ENCODE measurements at regions not wholly inside any gene's neighbourhood (a gene's known extent, or its start where the extent isn't known, plus 50 kb on each side); places are given as distances from the start of the nearest gene placed in this dataset.
"Not testable (repeated sequence)": the region's sequence is repeated elsewhere in the genome, so short reads cannot be mapped to it uniquely, and the experiment has no call there.

DNA sequence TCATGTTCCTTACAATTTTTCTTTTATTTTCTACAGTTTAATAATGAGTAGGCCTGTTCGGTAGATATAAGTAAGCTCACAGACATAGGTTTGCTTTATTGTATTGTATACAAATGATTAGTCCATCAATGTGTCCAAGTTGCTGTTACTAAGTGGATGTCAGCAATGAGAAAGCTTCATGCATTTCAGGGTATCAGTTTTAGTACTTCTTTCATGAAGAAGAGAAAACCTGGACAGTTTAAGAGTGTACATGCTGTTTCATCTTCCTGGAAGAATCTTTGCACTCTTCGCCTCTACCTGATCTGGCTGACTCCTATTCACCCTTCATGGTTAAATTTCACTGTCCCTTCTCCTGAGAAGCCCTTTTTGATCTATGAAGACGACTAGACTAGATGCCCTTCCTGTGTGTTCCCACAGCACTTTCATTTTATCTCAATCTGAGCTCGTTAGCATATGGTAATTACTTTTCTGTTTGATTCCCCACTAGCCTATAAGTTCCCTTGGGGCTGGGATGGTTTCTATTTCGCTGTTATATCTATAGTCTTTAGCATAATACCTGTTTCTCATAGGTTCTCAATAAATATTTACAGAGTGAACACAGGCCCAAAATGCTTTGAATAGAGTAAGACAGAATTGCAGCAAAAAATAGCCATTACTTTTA is 70.7 kb downstream of the CETN3 start:
- DNase-seq = no peak

DNA sequence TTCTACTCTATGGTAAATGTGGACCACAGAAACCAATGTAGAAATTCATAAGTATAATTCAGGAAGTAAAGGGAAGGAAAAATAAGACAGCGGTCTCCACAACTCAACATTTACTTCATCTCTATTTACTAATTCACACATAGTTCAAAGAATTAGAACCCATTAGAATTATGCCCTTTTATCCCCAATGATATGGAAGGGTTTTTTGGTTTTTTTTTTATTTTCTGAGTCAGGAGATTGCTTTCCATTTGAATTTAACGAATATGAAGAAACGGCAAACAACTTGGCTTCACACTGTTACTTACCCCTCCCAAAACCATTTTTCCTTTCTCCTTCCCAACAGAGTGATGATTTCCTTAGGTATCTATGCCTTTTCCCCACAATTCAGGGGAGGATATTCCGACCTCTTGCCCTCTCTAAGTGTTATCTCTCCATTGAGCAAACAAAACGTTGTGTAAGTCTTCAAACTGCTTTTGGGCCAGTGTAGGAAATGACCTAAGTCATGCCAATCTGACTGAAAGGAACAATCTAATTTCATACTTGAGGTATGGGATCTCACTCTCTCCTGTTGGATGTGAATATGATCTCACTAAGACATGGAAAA is 72.0 kb downstream of the CETN3 start:
- no peak for DNase-seq

DNA sequence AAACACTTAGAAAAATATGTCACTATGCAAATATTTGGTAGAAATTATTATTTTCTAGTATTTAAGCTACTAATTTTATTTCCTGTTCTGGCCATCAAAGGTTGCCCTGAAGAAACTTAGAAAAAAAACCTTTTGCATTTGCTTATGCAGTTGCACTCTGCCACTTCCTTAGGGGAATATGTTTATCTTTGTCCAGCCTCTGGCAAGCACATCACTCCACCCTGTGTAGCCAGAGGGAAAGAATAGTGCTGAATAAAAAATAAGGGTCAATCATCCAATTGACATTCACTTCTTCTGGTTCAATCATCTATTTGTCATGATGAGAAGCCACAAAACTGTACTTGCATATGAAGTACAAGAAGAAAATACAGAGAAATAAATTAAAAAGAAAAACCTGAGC is 72.8 kb downstream of the CETN3 start:
- no peak for DNase-seq

DNA sequence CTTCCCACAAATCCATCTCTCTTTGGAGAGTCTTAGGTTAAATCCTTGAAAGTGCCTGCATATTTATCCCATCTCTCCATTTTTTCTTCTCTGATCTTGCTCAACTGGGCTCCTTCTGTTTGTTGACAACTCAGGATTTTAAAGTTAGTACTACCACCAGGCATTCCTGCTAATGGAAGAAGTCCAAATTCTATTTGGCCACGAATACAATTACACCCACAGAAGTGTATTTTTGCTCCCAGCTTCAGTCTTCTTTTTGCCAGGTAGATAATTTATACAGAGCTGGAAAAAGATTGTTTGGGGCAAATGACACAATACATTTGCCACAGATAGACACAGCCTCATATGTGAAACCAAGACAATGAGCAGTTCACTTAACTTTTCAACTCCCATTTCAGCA is 74.8 kb downstream of the CETN3 start:
- DNase-seq = no peak

DNA sequence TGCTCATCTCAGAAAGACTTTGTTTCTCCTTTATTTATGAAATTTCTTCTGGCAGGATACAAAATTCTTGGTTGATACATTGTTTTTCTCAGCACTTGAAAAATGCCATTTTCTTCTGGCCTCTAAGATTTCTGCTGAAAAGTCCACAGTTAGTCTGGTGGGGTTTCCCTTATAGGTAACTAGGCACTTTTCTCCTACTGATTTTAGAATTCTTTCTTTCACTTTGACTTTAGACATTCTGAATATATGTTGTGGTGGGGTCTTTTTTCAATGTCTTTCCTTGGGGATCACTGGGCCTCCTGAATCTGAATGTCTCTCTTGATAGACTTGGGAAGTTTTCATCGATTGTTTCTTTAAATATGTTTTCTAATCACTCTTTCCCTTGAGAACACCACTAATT is 79.6 kb downstream of the CETN3 start:
- no peak for DNase-seq

DNA sequence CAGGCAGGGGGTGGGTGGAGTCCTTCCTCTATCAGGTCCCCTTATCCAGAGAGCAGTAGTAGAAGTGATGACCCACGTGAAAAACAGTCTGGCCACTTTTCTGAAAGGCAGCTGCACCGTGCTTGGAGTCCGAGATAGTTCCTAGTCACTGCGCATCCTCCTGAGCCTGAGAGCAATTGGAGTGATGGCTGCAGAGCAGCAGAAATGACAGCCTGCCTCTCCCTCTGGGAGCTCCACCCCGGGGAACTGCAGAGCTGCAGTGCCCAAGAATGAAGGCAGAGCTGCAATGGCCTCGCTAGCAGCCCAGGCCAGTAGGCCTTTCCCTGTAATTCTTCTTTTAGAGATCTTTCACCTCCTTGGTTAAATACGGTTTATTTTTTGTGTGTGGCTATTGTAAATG is 82.6 kb downstream of the CETN3 start:
- no peak for DNase-seq

DNA sequence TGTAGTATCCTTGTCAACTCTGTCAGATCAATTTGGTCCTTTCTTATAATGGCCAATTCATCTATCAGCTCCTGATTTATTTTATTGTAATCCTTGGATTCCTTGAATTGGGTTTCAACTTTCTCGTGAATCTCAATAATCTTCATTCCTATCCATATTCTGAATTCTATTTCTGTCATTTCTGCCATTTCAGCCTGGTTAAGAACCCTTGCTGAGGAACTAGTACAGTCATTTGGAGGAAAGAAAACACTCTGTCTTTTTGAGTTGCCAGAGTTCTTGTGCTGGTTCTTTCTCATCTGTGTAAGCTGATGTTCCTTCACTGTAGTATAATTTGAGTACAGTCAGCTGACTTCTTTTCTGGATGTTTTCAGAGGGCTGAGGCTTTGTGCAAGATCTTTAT is 84.5 kb downstream of the CETN3 start:
- no peak for DNase-seq

DNA sequence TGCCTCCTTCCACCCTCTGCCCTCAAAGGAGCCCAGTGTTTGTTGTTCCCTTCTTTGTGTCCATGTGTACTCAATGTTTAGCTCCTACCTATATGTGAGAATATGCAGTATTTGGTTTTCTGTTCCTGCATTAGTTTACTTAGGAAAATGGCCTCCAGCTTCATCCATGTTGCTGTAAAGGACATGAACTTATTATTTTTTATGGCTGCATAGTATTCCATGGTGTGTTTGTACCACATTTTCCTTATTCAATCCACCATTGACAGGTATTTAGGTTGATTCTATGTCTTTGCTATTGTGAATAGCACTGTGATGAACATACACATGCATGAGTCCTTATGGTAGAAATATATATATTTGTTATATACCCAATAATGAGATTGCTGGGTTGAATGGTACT is 89.2 kb downstream of the CETN3 start:
- not testable (repeated sequence) for DNase-seq

DNA sequence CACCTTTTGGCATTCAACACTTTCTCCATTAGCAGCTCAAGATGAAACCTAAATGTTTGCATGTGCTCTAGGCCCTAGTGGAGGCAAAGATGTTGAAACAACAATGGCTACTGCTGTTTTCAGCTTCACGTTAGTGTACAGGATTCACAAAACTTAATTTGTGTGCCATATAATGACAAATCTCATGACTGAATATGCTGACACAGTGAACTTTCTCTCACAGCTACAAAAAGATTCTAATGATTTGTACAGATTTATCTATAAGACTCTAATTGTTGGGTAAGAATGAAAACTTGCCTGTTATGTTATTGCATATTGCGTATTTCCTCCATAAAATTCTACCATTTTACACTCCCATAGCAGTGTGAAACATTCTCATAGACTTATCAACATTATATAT is 97.5 kb downstream of the CETN3 start:
- no peak for DNase-seq

DNA sequence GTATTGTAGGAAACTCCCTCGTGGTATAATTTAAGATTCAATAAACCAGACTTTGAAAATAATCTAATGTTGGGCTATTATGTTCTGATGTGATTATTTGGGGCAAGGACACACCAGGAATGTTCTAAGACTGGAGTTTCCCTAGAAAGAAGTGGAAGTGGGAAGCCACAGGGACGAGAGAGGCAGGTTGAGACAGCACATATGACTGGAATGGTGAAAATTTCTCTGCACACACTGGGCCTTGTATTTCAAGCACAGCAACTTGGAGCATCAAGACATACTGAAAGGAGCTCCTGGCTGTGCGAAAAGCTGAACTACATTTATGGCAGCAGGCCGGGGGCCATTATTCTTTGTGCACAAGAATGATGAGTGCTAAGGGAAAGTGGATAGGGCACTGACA is 98.2 kb downstream of the CETN3 start:
- no peak for DNase-seq

DNA sequence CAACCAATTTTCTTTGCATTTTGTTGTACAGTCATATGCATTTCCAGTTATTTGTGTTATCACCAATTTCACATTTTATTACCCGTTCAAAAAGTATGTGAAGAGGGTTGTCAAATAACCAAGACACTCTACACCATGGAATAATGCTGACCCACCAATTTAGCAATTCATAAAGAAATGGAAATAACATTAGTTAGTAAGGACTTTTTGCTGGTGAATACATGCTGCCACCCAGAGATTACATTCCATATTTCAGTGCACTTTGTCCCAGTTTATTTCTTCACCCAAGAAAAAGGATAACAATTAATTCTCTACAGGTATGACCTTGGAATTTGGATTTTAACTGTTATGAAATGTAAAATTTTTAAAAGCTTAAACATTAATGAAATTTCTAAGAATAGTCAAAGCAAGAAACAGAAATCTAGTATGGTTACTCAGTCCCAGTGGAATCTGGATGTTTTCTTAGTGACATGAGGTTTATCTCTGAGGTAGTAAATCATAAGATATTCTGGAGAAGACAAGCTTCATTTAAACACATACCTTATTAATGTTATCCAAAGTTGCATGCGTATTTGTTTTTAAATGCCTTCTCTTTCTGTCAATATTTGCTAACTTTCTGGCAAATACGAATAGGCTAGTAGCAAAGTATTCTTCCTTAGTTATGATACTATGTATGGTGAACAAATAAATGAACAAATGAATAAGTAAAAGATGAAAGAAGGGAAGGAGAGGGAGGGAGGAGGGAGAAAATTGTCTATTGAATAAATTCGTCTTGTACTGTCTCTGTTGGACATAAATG is 100.6 kb downstream of the CETN3 start:
- DNase-seq = no peak

DNA sequence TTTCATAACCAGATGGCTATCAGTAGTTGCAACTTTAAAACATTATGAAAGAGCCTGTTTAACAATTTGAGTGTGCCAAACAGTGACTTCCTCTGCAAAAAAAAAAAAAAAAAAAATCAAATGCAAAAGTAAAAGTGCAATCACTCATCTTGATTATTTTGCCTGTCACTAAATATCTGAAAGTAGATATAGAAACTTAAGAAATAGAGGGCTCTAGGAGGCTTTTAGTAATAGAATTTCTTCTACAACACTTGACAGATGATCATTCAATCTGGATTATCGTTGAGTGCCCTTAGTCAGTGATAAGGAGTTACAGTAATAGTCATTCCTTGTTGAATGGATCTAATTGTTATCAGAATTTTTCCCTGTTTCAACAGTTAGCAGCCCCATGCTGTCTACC is 101.8 kb downstream of the CETN3 start:
- DNase-seq = no peak

DNA sequence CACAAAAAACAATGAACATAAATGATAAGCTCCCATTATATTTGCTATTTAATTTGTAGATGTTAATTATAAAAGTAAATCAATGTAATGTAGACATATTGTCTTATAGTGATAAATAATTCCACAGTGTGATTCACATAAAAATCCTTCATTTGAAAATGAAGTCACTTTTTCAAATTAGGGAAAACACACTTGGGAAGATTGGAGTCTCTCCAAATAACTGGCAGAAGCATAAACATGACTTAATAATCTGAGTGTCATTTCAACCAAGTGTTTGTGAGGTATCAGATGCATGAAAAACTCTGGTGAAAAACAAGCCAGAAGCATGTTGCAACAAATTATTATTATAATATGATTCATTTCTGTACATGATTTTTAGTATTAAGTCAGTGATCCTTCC is 102.2 kb downstream of the CETN3 start:
- DNase-seq = no peak

DNA sequence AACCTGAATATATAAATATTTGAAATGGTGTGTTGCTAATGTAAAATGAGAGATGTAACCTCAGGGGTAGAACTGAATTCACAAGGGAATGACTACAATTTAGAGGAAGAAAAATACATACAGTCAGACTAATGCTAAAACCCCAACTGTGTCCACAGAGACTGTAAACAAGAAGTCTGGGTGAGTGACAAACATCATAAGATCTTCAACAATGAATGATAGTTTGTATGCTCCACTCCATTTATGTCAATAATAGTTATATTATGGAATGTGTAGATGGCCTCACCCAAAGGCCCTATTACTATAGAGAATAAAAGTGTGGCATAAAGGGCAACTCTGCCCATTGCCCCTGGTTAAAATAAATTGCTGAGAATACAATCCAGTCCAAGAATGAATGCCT is 102.9 kb downstream of the CETN3 start:
- DNase-seq = no peak

DNA sequence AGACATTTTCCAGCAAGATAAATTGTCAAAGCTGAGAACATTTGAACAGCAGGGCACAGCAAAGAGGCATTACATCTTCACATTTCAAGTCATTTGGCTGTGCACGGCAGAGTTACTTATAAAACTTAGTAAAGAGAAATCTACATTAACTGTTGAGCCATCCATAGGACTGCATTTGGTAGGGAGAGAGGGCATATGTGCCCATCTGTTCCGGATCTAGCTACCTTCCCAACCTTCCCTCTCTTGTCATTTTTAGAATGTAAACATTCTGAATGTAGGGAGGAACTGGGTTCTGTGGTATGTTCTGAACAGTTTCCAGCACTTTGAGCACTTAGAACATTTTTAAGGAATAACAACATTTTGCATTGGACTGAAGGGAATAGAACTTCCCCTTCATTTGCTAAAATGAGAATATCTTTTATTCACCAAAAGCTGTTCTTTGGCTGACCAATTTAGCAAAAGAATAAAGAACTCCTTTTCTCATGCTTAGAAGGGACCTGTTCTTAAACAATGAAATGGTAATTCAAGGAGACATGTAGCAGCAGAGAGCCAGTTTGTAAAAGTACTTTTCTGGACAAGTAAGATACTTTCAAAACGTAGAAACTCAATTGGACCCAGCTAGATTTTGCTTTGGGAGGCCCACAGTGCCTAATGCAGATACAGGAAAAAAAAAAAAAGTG is 104.4 kb downstream of the CETN3 start:
- DNase-seq = no peak

DNA sequence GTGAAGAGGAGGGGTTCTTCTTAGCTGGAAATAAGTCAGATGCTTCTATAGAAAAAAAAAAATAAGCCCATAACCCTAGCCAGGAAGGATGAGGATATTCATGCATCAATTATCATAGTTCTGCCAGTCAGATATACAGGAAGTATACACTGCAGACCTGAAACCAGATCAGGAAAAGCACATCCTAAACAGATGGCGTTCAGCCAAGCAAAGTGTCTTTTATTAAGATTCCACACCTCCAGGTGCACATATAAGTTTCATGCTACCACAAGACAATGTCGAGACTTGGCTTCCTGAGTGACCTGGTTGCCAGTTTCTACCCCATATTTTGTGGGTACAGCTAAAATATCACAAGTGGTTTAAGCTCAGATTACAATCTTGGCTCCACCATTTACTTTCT is 108.3 kb downstream of the CETN3 start:
- no peak for DNase-seq

DNA sequence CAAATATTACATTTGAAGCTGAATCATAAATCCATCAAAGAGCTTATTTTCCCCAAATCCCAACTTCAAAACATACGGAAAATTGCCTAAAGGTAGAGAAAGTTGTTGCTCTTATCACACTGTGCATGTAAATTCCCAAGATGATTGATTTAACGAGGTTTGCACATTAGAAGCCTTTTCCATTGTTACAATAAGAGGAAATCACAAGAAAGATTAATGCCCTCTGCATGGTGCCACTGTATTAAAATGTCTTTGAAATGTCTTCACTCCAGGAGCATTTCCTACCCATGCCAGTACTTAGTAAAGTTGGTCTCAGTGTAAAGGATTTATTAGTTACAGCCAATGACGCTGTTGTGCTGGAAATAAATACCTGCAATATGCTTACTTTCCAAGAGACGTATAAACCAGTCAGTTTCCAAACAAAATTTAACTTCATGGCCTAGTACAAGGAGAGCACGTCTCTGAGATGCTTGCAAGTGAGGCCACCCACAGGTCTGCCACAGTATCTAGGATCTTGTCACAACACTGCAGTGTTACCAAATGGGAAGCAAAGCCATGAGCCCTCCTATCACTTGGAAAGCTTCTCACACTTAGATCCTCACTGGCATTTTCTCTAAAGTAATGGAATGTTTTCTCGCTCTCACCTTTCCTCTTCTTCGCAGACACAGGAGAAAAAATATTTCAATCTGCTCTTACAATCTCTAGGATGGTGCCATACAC is 112.4 kb downstream of the CETN3 start:
- DNase-seq = no peak

DNA sequence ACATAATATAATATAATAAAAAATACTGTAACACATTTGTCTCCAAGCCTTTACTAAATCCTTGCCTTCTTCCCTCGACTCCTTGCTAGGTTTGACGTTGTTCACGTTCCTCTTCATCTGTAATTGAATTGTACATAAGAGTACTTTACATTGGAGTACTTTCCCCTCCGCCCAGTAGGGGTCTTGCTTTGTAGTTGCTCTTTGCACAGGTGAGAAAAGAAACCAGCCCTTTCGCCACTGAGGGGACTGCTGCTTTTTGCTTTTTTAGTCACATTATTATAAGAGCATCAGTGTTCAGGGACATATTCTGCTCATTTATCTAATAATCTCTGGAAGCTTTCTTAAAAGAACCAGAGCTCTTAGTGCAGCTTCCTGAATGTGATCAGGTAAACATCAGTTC is 115.0 kb downstream of the CETN3 start:
- no peak for DNase-seq

DNA sequence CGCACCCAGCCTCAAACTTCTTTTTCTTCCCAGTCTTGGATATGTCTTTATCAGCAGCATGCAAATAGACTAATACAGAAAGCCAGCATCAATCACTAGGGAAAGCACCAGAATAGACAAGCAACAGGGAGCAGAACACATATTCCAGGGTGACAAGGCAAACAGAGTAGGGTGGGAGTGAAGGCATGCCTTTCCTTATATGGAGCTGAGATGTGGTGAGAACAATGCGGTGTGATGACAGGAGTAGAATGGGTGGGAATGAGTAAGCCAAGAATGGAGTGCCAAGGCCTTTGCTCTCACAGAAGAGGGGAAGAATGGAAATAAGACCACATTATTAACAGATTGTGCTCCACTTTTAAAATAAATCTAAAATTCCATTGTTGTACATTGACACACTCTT is 115.6 kb downstream of the CETN3 start:
- no peak for DNase-seq

DNA sequence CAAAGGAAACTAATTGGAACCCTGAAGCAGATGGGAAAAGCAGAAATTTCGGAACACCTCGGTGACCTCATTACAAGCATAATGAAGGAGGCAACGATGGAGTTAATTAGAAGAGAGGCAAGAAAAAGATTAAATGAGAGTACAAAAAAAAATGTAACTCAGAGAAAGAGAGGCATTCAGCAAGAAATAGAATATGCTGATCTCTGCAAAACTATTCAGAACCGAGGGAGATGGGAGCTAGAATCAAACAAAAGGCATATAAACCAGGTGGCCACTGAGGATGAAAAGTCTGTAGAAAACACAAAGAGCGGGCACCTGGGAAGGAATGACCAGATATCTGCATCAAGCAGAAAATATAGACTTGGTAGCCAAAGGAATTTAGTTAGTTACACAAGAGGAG is 118.9 kb downstream of the CETN3 start:
- no peak for DNase-seq

DNA sequence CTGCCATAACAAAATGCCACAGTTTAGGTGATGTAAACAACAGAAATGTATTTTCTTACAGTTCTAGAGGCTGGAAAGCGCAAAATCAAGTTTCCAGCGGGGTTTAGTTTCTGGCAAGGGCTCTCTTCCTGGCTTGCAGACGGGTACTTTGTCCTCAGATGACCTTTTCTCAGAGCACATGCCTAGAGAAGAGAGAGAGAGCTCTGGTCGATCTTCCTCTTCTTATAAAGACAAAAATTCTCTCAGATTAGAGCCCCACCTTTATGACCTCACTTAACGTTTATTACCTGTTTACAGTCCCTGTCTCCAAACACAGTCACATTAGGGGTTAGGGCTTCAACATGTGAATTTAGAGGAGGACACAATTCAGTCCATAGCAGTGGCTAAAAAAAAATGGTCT is 119.7 kb downstream of the CETN3 start:
- no peak for DNase-seq

DNA sequence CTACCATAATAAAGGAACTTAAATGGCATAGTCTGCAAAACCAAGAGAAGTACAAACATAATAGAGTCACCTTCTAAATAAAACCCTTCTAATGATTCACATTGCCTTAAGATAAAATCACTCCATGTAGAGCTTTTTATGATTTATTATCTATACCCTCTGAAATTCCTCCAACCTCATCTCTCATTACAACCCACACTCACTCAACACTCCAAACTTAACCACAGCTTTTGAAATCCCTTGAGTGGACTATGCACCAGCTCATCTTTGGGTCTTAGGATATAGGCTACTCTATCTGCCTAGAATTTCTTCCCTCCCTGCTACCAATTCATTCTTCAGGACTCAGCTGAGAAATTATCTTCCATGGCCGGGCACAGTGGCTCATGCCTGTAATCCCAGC is 122.5 kb downstream of the CETN3 start:
- no peak for DNase-seq

Data from right lung (tissue), 2 donors.